ENCODE measurements at regions not wholly inside any gene's neighbourhood (a gene's known extent, or its start where the extent isn't known, plus 50 kb on each side); places are given as distances from the start of the nearest gene placed in this dataset.

GRCh38 chr12:75892731-75893408 is 138.7 kb downstream of the PHLDA1 start (continued):
- TF ChIP-seq PHF21A (IDR thresholded peaks at IDR 0.05; ENCODE audit: borderline replicate concordance, low read depth), result peak; percentile 87; the same call in 1 of the 2 replicates
- TF ChIP-seq USF2 (CRISPR knock-in tag; IDR thresholded peaks at IDR 0.05), result no peak
- TF ChIP-seq CCNT2 (IDR thresholded peaks at IDR 0.05; ENCODE audit: borderline replicate concordance, extremely low read depth, insufficient read length, low read depth, low read length), result peak; percentile 92
- TF ChIP-seq RFX7 (CRISPR knock-in tag; IDR thresholded peaks at IDR 0.05), result no peak
- peak; percentile 63 for TF ChIP-seq DDX20 (tag; IDR thresholded peaks at IDR 0.05; ENCODE audit: low read depth)
- no peak for TF ChIP-seq NR3C1 (CRISPR knock-in tag; IDR thresholded peaks at IDR 0.05)
- peak; percentile 98 for TF ChIP-seq SMARCA4 (IDR thresholded peaks at IDR 0.05)
- TF ChIP-seq ZNF830 (CRISPR knock-in tag; IDR thresholded peaks at IDR 0.05), result no peak
- no peak for TF ChIP-seq FOXK1 (CRISPR knock-in tag; IDR thresholded peaks at IDR 0.05; ENCODE audit: borderline replicate concordance)
- no peak for TF ChIP-seq PTTG1 (tag; IDR thresholded peaks at IDR 0.05; ENCODE audit: low read depth)
- no peak for TF ChIP-seq U2AF2 (optimal IDR thresholded peaks at IDR 0.05; ENCODE audit: low read depth, low read length)
- peak; percentile 89; the same call in 1 of the 2 replicates for TF ChIP-seq EZH2 (IDR thresholded peaks at IDR 0.05; ENCODE audit: borderline replicate concordance, low read depth, low read length)
- no peak for TF ChIP-seq CBX5 (IDR thresholded peaks at IDR 0.05; ENCODE audit: borderline replicate concordance, low read depth)
- TF ChIP-seq HCFC1 (IDR thresholded peaks at IDR 0.05; ENCODE audit: low read depth, low read length), result no peak
- TF ChIP-seq SIRT6 (IDR thresholded peaks at IDR 0.05; ENCODE audit: low read depth, low read length), result no peak
- no peak for TF ChIP-seq ZNF445 (CRISPR knock-in tag; IDR thresholded peaks at IDR 0.05; ENCODE audit: low read depth)
- TF ChIP-seq ZNF740 (CRISPR knock-in tag; IDR thresholded peaks at IDR 0.05), result peak; percentile 96
- TF ChIP-seq ZNF740 (tag; IDR thresholded peaks at IDR 0.05), result peak in 1 of 2 experiments; percentile 72; a peak in 2 of 4 replicates
- no peak for TF ChIP-seq GABPB2 (CRISPR knock-in tag; conservative IDR thresholded peaks at IDR 0.05)
- no peak for TF ChIP-seq ATF2 (CRISPR knock-in tag; IDR thresholded peaks at IDR 0.05)
- peak; percentile 73 to 86 for TF ChIP-seq MAZ (CRISPR knock-in tag; conservative IDR thresholded peaks at IDR 0.05 in 1 of 2, IDR thresholded peaks at IDR 0.05 in 1 of 2)
- TF ChIP-seq BRF1 (IDR thresholded peaks at IDR 0.05; ENCODE audit: borderline replicate concordance, extremely low read depth, insufficient read length), result no peak
- peak; percentile 77 for TF ChIP-seq ZBTB17 (CRISPR knock-in tag; IDR thresholded peaks at IDR 0.05)
- TF ChIP-seq ZBTB9 (CRISPR knock-in tag; IDR thresholded peaks at IDR 0.05), result peak; percentile 88
- no peak for TF ChIP-seq SMARCB1 (IDR thresholded peaks at IDR 0.05; ENCODE audit: insufficient read length, low read depth)
